Renal pelvis (tissue), 1 donor: ENCODE measurements at regions not wholly inside any gene's neighbourhood (a gene's known extent, or its start where the extent isn't known, plus 50 kb on each side); places are given as distances from the start of the nearest gene placed in this dataset.
"Not testable (repeated sequence)": the region's sequence is repeated elsewhere in the genome, so short reads cannot be mapped to it uniquely, and the experiment has no call there.

Experiments used
- DNase-seq: peaks from one replicate; pipeline ENCODE4 v3.0.0-alpha.2; 2013

- DNase-seq: no peak
These were observed 1530.3 kb downstream of the SI start for GRCh38 chr3:163548015-163548414.

- no peak for DNase-seq
These were observed 1531.1 kb downstream of the SI start for GRCh38 chr3:163547014-163547685.

GRCh38 chr3:163543662-163544061 lies 1534.6 kb downstream of the SI start:
- no peak for DNase-seq

- DNase-seq: no peak
These were observed 1536.7 kb downstream of the SI start for GRCh38 chr3:163541629-163542028.

GRCh38 chr3:163538387-163538786 lies 1539.9 kb downstream of the SI start:
- DNase-seq: no peak

GRCh38 chr3:163533381-163533780 lies 1544.9 kb downstream of the SI start:
- DNase-seq: no peak

GRCh38 chr3:163523375-163523774 lies 1554.9 kb downstream of the SI start:
- no peak for DNase-seq

GRCh38 chr3:163521261-163521660 lies 1557.0 kb downstream of the SI start:
- no peak for DNase-seq

- DNase-seq: no peak
These were observed 1560.2 kb downstream of the SI start for GRCh38 chr3:163518065-163518464.

- DNase-seq: no peak
These were observed 1565.1 kb downstream of the SI start for GRCh38 chr3:163513149-163513657.

GRCh38 chr3:163508206-163508605 lies 1570.1 kb downstream of the SI start:
- DNase-seq: no peak

GRCh38 chr3:163504974-163505373 lies 1573.3 kb downstream of the SI start:
- DNase-seq: no peak

- DNase-seq: not testable (repeated sequence)
These were observed 1578.5 kb downstream of the SI start for GRCh38 chr3:163499736-163500219.

- not testable (repeated sequence) for DNase-seq
These were observed 1579.2 kb downstream of the SI start for GRCh38 chr3:163498842-163499735.

- no peak for DNase-seq
These were observed 1586.6 kb downstream of the SI start for GRCh38 chr3:163491714-163492113.

GRCh38 chr3:163490119-163490518 lies 1588.2 kb downstream of the SI start:
- no peak for DNase-seq

GRCh38 chr3:163482695-163483094 lies 1595.6 kb downstream of the SI start:
- no peak for DNase-seq

GRCh38 chr3:163481738-163482137 lies 1596.6 kb downstream of the SI start:
- DNase-seq: no peak

GRCh38 chr3:163476179-163476578 lies 1602.1 kb downstream of the SI start:
- DNase-seq: no peak

GRCh38 chr3:163474766-163475165 lies 1603.5 kb downstream of the SI start:
- no peak for DNase-seq

- no peak for DNase-seq
These were observed 1609.6 kb downstream of the SI start for GRCh38 chr3:163468531-163469335.

GRCh38 chr3:163462446-163462845 lies 1615.8 kb downstream of the SI start:
- no peak for DNase-seq
